LoVo (cell line): ENCODE measurements at regions not wholly inside any gene's neighbourhood (a gene's known extent, or its start where the extent isn't known, plus 50 kb on each side); places are given as distances from the start of the nearest gene placed in this dataset.
A peak's percentile ranks its signal among the peaks of the same experiment; 100 is the strongest.
"Not testable (repeated sequence)": the region's sequence is repeated elsewhere in the genome, so short reads cannot be mapped to it uniquely, and the experiment has no call there.

Experiments used
- DNase-seq: peaks from one replicate; pipeline ENCODE4 v3.0.0-alpha.2; 2016; ENCODE audit warnings: low spot score

DNA sequence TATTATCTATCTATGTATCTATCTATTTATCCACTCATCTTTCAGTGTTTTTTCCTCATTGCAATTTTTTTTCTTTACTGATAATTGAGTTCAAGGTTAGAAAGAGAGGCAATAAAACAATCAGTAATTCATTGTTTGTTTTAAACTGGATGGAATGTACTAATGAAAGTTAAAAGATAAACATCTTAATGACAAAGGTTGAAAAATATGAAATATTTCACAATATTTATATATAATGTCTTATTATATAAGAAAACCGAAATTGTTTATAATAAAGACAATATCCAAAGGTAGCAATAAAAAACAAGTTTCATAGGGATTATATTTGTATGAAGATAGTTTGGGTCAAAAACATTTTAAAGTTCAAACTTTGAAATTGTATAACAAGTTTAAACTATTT is 1015.5 kb upstream of the MIR17HG start:
- no peak for DNase-seq

DNA sequence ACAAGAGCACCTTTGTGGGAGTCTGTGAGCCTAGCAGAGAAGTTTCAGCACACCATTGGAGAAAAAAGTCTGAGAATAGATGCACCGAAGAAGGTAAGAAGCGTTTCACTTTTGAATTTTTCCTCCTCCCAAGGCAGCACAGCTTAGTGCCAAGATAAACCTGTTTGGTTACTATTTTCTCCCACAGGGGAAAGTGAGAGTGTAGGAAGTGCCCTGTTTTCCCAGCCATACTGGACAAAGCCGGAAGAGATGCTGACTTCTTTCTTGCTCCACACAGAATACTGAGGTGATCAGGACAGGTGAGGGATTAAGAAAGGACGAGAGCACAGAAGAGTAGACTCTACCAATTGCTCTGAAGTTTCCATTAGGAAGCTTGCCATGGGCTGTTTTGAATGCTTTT is 1011.0 kb upstream of the MIR17HG start:
- no peak for DNase-seq

DNA sequence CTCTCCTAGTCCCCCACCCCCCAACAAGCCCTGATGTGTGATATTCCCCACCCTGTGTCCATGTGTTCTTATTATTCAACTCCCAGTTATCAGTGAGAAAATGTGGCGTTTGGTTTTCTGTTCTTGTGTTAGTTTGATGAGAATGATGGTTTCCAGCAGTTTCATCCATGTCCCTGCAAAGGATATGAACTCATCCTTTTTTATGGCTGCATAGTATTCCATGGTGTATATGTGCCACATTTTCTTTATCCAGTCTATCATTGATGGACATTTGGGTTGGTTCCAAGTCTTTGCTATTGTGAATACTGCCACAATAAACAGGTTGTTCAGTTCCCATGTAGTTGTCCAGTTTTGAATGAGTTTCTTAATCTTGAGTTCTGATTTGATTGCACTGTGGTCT is 1006.1 kb upstream of the MIR17HG start:
- not testable (repeated sequence) for DNase-seq

DNA sequence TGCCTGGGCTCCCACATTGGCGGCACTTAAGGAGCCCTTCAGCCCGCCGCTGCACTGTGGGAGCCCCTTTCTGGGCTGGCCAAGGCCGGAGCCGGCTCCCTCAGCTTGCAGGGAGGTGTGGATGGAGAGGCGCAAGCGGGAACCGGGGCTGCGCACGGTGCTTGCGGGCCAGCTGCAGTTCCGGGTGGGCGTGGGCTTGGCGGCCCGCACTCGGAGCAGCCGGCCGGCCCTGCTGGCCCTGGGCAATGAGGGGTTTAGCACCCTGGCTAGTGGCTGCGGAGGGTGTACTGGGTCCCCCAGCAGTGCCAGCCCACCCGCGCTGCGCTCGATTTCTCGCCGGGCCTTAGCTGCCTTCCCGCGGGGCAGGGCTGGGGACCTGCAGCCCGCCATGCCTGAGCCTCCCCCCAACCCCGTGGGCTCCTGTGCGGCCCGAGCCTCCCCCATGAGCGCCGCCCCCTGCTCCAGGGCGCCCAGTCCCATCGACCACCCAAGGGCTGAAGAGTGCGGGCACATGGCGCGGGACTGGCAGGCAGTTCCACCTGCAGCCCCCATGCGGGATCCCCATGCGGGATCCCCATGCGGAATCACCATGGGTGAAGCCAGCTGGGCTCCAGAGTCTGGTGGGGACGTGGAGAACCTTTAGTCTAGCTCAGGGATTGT is 998.9 kb upstream of the MIR17HG start:
- not testable (repeated sequence) for DNase-seq

DNA sequence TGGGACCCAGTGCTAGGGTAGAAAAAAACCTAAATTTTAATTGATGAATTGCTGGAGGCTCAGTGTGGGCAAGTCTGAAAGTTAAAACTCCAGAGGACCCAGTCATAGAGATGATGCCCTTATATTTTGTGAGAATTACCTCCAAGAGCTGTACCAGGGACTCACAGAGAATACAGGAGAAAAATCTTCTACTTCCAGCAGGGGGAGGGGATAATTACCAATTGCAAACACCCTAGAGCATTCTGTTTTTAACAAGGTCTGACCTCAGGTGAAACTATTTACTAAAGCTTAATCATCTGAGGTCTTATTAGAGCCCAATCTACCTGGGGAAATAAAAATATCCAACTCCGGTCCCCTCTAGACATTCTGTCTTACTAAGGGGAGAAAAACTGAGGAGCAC is 994.7 kb upstream of the MIR17HG start:
- DNase-seq, result no peak

DNA sequence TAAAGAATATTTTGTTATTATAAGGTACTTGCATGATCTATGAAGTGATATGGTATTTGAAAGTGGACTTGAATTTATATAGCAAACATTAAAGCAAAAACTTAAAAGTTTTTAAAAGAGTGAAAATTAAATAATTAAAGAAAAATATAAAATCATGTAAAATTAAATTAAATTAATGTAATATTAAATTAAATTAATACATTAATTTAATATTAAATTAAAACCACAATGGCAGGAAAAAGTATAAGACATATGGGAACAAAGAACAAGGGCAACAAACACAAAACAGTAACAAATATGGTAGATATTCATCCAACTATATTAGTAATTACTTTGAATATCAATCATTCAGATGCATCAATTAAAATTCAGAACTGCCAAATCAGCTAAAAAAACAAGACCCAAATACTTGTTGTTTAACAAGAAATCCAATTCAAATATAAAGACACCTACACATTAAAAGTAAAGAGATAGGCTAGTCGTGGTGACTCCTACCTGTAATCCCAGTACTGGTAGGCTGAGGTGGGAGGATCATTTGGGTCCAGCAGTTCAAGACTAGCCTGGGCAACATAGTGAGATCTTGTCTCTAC is 992.2 kb upstream of the MIR17HG start:
- DNase-seq, result no peak

DNA sequence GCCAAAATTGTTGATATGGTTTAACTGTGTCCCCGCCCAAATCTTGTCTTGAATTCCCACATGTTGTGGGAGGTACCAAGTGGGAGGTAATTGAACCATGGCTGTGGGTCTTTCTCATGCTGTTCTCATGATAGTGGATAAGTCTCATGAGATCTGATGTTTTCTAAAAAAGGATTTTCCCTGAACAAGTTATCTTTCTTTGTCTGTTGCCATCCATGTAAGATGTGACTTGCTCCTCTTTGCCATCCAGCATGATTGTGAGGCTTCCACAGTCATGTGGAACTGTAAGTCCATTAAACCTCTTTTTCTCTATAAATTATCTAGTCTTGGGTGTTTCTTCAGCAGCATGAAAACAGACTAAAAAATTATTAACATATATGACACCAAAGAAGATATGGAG is 986.7 kb upstream of the MIR17HG start:
- no peak for DNase-seq

DNA sequence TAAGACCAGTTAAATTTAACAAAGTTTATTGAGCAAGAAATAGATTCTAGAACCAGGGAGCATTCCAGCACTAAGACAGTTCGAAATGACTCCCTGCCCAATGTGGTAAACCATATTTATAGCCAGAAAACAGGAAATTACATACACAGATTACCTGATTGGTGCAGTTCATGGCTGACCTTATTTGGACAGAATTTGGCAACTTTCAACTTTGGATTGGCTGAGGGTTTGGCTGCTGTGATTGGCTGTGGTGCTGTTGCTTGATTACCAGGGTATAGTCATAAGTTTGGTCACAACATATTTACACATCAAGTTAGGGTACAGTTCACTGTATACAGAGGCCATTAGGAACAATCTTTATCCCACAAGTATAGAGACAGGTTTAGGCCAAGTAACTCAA is 984.8 kb upstream of the MIR17HG start:
- no peak for DNase-seq

DNA sequence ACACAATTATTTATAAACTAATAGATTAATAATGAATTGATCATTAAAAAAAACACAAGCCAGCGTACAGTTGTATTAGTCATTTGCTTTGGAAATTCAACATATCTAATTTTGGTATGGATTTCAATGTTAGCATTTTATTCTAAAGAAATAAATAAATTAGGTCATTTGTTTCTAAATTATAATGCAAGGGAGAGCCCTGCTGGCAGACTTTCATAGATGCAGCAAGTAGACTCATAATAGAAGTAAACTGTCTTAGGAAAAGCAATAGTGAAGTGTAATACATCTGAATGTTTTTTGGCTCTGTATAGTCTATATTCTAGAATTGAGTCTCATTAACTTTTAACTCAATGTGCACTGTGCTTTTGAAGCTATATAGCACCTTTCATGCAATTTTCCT is 982.4 kb upstream of the MIR17HG start:
- no peak for DNase-seq

DNA sequence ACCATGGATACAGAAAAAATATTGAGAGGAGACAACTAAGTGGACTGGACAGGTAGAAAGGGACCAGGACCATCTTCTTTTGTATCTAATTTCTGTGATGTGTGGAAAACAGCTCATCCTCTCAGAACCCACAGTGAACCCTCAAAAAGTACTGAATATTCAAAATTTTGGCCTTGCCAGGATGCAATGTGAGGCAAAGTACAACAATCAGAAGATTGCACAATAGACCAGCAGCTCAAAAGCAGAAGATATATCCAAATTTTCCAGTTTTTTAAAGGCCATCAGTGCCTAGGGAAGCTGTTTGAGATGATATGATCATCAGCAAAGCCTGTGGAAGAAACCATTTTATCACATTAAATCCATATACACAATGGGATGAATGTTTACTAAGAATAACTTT is 973.3 kb upstream of the MIR17HG start:
- no peak for DNase-seq

DNA sequence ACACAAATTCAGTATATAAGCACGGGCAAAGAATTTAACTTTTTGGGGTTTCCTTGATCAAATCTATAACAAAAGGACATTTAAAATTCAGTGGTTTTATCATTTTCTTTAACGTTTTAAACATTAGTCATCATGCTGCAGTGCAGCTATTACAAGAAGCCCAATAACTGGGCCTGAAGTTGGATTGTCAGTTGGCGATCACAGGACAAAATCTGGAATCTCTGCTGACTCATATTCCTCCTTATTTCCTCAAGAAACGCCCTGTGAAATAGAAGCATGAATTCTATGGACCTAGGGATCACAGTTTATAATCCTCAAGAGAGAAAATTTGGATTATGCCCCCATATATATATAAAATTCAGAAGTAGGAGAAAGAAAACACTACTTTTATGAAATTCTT is 971.6 kb upstream of the MIR17HG start:
- no peak for DNase-seq

DNA sequence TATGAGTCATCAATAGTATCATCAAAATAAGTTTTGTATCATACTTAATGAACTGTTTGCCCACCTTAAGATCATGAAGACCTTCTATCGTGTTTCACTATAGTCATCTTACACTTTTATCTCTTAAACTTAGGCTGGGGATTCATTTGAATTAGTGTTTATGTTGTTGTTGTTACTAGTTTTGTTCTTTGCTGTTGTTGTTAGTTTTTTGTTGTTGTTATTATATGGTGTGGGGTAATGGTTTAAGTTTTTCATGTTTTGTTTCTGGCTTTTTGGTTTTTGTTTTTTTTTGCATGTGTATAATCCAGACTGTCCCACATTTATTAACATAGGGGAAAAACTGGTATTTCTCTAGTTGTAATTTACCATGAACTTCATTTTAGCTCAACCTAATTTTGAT is 965.1 kb upstream of the MIR17HG start:
- no peak for DNase-seq

DNA sequence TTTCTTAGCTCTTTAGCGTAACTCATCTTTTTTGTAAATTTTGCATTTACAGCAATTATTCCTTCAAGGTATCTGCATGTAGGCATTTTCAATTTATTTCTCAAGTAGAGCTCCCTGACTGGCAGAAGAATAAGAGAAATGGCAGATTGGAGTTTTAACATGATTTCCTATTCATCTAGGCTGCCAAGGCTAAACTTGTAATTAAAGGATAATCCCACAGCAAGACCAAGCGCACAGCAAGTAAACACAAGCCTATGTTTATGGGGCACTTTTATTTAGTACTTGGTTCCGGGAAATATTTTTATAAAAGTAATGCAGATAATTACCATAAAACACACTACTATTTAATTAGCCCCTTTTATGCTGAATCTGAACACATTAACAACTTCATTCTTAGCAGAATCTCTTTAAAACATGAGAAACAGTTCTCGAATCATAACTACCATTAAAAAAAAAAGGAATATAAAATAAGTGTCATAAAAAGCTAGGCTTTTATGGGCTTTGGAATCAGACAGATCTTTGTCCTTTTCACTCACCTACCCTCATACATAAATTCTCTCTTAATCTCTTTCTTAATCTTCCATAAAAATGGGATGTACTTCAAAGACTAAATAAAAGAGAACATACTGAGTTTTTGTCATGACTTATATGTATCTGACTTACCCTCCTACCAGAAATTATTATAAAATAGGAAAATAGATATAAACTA is 961.6 kb upstream of the MIR17HG start:
- peak; percentile 8 for DNase-seq

DNA sequence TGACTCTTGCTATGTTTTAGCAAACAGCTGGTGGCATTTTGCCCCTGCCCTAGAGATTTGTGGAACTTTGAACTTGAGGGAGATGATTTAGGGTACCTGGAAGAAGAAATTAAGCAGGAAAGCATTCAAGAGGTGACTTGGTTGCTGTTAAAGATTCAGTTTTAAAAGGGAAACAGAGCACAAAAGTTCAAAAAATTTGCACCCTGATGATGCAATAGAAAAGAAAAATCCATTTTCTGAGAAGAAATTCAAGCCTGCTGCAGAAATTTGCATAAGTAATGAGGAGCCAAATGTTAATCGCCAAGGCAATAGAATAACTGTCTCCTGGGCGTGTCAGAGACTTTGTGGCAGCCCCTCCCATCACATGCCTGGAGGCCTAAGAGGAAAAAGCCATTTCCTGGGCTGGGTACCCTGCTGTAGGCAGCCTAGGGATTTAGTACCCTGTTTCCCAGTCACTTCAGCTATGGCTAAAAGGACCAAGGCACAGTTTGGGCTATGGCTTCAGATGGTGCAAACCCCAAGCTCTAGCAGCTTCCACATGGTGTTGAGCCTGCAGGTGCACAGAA is 958.5 kb upstream of the MIR17HG start:
- DNase-seq, result no peak

DNA sequence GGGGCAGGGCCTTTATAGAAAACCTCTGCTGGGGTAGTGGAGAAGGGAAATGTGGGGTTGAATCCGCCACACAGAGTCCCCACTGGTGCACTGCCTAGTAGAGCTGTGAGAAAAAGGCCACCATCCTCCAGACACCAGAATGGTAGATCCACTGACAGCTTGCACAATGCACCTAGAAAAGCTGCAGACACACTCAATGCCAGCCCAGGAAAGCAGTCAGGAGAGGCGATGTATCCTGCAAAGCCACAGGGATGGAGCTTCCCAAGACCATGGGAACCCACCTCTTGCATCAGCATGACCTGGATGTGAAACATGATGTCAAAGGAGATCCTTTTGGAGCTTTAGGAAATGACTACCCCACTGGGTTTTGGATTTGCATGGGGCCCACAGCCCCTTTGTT is 958.0 kb upstream of the MIR17HG start:
- no peak for DNase-seq

DNA sequence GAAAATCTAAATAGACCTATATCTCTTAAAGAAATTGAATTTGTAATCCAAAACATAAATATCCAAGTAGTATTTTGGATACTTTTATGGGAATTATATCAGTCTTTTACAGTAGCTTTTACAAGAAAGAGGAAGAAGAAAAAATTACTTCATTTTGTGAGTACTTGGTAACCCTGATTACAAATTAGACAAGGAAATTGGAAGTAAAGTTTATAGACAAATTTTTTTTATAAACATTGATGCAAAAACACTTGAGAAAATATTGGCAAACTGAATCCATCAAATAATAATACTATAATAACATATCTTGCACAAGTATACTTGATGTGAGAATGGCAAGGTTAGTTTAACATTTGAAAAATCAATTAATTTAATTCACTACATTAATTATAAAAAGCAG is 954.1 kb upstream of the MIR17HG start:
- DNase-seq, result no peak

DNA sequence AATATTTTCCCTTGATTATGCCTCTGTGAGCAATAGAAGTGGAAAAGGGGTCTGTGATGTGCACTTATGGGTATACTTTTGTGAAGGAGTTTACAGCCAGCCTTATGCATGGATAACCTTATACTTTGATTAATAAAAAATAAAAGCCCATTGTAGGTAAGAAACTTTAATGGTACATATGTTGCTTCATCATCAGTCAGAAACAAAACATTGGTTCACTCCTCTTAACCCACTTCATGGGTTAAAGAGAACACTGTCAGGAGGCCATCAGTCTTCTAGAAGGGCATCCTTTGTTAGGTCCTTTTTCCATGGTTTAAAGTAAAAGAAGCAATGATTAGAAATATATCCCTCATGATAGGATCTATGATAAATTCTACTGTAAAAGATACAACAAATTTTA is 952.1 kb upstream of the MIR17HG start:
- DNase-seq, result no peak

DNA sequence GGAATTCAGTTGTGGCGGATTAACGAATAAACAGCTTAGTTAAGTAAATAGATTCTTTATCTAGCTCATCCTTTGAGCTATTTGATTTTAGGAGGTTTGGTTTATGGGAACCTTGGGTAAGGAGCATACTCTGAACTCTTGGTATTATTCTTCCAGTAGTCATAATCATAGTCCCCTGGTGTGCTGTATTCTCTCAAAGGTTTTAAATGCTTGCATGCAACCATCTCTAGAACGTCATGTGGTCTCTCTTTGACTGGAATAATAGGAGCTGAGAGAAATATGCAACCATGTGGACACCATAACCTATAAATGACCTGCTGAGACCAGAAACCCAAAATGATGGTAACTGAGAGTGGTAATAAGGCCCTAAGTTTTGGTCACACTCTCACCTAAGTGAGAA is 951.6 kb upstream of the MIR17HG start:
- DNase-seq, result no peak

DNA sequence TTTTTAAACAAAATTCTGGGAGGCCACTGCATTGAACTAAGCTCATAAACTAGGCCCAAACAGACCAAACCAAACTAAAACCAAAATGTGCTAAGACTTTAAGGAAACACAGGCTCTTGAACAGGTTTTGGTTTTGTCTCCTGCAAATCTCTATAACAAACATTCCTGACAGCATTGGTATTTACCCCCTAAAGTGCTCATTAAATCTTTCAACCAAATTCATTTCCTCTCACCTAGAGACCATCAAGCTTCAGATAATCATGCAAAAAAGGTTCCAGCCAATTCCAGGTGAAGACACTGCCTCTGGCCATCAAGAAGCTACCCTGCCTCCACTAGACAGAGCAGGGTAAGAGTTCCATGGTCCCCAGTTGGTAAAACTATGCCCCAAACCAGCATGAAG is 951.2 kb upstream of the MIR17HG start:
- DNase-seq, result no peak

DNA sequence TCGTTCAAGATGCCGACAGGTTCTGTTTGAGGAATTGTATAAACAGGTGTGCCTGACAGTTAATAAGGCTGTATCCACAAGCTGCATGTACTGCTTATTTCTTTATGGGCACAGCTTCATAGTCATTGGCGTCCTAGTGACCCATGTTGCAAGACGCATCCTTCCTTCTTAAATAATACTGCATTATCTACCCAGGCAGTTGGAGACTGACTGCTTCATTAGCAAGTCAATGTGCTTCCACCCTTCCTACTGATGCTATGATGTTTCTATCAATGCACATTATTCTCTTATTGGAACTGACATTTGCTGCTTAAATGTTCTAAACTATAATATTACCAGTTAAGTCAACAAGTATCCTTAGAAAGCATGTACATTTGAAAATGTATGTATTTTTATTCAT is 950.0 kb upstream of the MIR17HG start:
- no peak for DNase-seq

DNA sequence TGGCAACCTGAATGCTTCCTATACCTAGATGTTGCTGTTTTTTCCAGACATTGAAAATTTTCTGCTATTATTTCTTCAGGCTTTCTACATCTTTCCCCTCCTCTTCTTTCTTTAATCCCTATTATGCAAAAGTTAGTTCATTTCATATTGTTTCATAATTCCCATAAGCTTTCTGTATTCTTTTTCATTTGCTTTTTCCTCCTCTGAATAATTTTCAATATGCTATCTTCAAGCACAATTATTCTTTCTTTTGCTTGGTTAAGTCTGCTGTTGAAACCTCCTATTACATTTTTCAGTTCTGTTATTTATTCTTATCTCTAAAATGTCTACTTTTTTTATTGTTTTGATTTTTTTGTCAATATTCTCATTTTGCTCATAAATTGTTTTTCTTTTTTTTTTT is 947.1 kb upstream of the MIR17HG start:
- DNase-seq, result no peak

DNA sequence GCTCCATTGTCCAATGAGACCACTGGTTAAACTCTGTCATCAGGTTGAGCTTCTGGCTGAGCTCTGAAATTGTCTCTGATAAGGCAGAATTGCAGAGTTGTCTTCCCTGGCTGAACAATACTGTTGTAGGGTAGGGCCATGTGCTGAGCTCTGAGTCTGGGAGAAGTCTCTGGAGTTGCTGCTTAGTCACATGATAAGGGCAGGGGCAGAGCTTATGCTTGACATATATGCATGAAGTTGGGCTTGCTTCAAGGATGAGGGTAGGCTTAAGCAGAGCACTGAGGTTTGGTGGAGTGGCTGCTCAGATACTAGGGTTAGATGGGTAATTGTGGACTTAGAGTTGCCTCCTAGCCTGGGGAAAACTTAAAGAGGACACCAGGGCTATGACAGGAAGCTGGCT is 946.3 kb upstream of the MIR17HG start:
- no peak for DNase-seq

DNA sequence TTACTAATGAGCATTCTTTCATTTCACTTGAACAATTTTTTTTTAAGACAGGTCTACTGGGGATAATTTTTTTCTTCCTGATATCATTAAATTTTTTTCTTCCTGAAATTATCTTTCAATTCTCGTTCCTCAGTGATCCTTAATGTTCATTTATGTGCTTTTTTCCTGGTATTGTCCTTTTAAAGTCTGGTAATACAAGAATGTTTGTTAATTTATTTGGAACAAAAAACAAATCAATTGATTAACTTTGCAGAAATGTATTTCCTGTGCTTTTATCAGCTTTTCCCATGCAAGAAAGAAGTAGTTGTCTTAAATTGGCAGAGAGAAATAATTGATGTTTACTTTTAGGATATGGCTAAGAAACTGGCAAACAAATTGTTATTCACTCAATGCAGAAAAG is 945.4 kb upstream of the MIR17HG start:
- no peak for DNase-seq
